ENCODE measurements at regions not wholly inside any gene's neighbourhood (a gene's known extent, or its start where the extent isn't known, plus 50 kb on each side); places are given as distances from the start of the nearest gene placed in this dataset.

DNA sequence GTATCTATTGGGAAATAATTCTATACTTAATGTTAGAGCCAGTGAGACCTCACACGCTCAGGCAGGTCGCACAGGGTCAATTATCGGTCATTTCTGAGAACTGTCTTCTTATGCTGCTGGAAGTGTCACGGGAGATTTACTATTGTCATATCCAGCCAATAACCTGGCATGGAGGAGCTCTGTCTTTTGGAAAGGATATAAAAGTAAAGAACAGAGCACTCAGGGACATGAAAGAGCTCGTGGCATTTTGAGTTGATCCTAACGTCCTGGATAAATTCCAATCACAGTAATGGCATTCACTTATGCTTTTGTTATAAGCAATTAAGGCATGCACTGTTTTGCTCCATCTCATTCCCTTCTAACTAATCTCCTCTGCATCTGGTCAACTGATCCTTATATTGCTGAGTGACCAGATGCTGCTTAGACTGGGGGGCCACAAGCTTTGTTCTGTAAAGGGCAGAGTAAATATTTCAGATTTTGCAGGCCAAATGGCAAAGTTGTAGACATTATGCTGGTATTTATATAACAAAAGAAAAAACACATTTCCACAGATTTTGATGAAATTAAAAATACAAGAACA, 453.5 kb upstream of the SMIM21 start:
- Histone ChIP-seq H4K20me1 (ENCODE audit: low read depth) (no peaks in the 10 kb centered on the region), H2AFZ (replicated peaks) (no peak overlapping the region), H3K4me1 (no peaks in the 10 kb centered on the region), H3K9ac (no peak overlapping the region), H3F3A (ENCODE audit: low read depth) (no peaks in the 10 kb centered on the region), H3K9me3 (ENCODE audit: low read depth) (no peaks in the 10 kb centered on the region), H3K27me3 (no peaks in the 10 kb centered on the region), H3K4me2 (no peak overlapping the region), H3K4me3 (no peak overlapping the region), H3K27ac (no peak overlapping the region), H3K79me2 (ENCODE audit: low read depth) (no peaks in the 10 kb centered on the region), H3K36me3 (no peaks in the 10 kb centered on the region)
- Mint-ChIP-seq H3K4me3 (no peak overlapping the region), H3K4me1 (peaks cover 11% of the 10 kb centered on the region), H3K36me3 (no peaks in the 10 kb centered on the region), H3K9me3 (peaks cover 14% of the 10 kb centered on the region), H3K27me3 (ENCODE audit: insufficient read depth, low read depth) (peaks cover 2% of the 10 kb centered on the region), H3K27ac (no peak overlapping the region)
- DNase-seq (ENCODE audit: low spot score): no peak
- TF ChIP-seq, protein P1, sequence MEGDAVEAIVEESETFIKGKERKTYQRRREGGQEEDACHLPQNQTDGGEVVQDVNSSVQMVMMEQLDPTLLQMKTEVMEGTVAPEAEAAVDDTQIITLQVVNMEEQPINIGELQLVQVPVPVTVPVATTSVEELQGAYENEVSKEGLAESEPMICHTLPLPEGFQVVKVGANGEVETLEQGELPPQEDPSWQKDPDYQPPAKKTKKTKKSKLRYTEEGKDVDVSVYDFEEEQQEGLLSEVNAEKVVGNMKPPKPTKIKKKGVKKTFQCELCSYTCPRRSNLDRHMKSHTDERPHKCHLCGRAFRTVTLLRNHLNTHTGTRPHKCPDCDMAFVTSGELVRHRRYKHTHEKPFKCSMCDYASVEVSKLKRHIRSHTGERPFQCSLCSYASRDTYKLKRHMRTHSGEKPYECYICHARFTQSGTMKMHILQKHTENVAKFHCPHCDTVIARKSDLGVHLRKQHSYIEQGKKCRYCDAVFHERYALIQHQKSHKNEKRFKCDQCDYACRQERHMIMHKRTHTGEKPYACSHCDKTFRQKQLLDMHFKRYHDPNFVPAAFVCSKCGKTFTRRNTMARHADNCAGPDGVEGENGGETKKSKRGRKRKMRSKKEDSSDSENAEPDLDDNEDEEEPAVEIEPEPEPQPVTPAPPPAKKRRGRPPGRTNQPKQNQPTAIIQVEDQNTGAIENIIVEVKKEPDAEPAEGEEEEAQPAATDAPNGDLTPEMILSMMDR (IDR thresholded peaks at IDR 0.05): no peak
- TF ChIP-seq EZH2phosphoT487 (IDR thresholded peaks at IDR 0.05) (no peak), EZH2 (IDR thresholded peaks at IDR 0.05) (no peak)

DNA sequence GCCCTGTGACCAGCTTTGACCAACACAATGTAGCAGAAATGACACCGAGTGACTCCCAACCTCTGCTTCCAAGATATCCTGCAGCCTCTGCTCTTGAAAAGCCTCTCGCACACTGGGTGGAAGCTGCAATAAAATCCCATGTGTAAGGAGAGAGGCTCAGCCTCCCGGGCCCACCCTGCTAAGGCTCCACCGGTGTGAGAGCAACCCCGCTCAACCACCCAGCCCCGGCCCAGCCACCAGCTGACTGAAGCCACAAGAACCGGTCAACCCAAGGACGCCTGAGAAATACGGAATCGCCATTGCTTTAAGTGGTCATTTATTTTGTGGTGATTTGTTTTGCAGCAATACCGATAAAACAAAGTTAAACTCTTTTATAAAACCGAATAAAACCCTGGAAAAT, 452.8 kb upstream of the SMIM21 start:
- Histone ChIP-seq H3K36me3 (no peaks in the 10 kb centered on the region), H3F3A (ENCODE audit: low read depth) (no peaks in the 10 kb centered on the region), H3K4me2 (no peak overlapping the region), H3K79me2 (ENCODE audit: low read depth) (no peaks in the 10 kb centered on the region), H3K27me3 (no peaks in the 10 kb centered on the region), H2AFZ (replicated peaks) (no peak overlapping the region), H3K4me1 (no peaks in the 10 kb centered on the region), H3K4me3 (no peak overlapping the region), H4K20me1 (ENCODE audit: low read depth) (no peaks in the 10 kb centered on the region), H3K27ac (no peak overlapping the region), H3K9me3 (ENCODE audit: low read depth) (no peaks in the 10 kb centered on the region), H3K9ac (no peak overlapping the region)
- no peak overlapping the region for H3K4me3 Mint-ChIP-seq
- H3K27me3 Mint-ChIP-seq (ENCODE audit: insufficient read depth, low read depth): peaks cover 2% of the 10 kb centered on the region
- H3K36me3 Mint-ChIP-seq: no peaks in the 10 kb centered on the region
- H3K27ac Mint-ChIP-seq: peak overlapping the region; percentile 17
- peaks cover 11% of the 10 kb centered on the region for H3K4me1 Mint-ChIP-seq
- TF ChIP-seq EZH2 (IDR thresholded peaks at IDR 0.05): no peak
- TF ChIP-seq, protein P1 (IDR thresholded peaks at IDR 0.05): no peak
- peaks cover 14% of the 10 kb centered on the region for H3K9me3 Mint-ChIP-seq
- DNase-seq (ENCODE audit: low spot score): no peak

DNA sequence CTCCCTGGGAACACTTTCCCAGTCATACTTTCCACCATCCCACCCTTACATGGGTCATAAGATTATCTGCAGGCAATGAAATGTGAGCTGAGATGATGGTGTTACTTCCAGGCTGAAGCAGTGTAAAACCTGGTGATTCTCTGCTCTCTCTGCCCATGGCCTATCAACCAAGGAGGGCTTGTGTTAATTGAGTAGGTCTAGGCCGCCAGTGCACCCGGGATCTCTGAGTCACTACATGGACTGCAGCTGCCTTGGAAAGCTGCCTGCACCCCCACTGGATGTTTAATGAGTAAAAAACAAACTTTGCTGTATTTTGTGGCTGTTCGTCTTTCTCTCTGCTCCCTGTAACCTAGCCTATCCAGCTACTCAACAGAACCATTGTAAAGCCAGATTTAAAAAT, 451.7 kb upstream of the SMIM21 start:
- no peaks in the 10 kb centered on the region for H3K79me2 ChIP-seq (ENCODE audit: low read depth)
- no peak overlapping the region for H3K4me2 ChIP-seq
- H3K9ac ChIP-seq: no peak overlapping the region
- H3K36me3 Mint-ChIP-seq: no peaks in the 10 kb centered on the region
- H3K27me3 Mint-ChIP-seq (ENCODE audit: insufficient read depth, low read depth): peaks cover 2% of the 10 kb centered on the region
- H3K36me3 ChIP-seq: no peaks in the 10 kb centered on the region
- H3K4me3 ChIP-seq: no peak overlapping the region
- no peak overlapping the region for H3K4me3 Mint-ChIP-seq
- H3K27me3 ChIP-seq: no peaks in the 10 kb centered on the region
- peaks cover 19% of the 10 kb centered on the region for H3K4me1 Mint-ChIP-seq
- H3K4me1 ChIP-seq: no peaks in the 10 kb centered on the region
- H3K9me3 Mint-ChIP-seq: peaks cover 13% of the 10 kb centered on the region
- H3F3A ChIP-seq (ENCODE audit: low read depth): no peaks in the 10 kb centered on the region
- no peak overlapping the region for H3K27ac ChIP-seq
- H2AFZ ChIP-seq (replicated peaks): no peak overlapping the region
- H3K27ac Mint-ChIP-seq: no peak overlapping the region
- DNase-seq (ENCODE audit: low spot score): no peak
- no peaks in the 10 kb centered on the region for H3K9me3 ChIP-seq (ENCODE audit: low read depth)
- no peak for TF ChIP-seq EZH2phosphoT487 (IDR thresholded peaks at IDR 0.05)
- no peak for TF ChIP-seq EZH2 (IDR thresholded peaks at IDR 0.05)
- TF ChIP-seq, protein P1 (IDR thresholded peaks at IDR 0.05): no peak
- no peaks in the 10 kb centered on the region for H4K20me1 ChIP-seq (ENCODE audit: low read depth)
